ENCODE measurements at regions not wholly inside any gene's neighbourhood (a gene's known extent, or its start where the extent isn't known, plus 50 kb on each side); places are given as distances from the start of the nearest gene placed in this dataset.

- TF ChIP-seq, protein P1, sequence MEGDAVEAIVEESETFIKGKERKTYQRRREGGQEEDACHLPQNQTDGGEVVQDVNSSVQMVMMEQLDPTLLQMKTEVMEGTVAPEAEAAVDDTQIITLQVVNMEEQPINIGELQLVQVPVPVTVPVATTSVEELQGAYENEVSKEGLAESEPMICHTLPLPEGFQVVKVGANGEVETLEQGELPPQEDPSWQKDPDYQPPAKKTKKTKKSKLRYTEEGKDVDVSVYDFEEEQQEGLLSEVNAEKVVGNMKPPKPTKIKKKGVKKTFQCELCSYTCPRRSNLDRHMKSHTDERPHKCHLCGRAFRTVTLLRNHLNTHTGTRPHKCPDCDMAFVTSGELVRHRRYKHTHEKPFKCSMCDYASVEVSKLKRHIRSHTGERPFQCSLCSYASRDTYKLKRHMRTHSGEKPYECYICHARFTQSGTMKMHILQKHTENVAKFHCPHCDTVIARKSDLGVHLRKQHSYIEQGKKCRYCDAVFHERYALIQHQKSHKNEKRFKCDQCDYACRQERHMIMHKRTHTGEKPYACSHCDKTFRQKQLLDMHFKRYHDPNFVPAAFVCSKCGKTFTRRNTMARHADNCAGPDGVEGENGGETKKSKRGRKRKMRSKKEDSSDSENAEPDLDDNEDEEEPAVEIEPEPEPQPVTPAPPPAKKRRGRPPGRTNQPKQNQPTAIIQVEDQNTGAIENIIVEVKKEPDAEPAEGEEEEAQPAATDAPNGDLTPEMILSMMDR (IDR thresholded peaks at IDR 0.05; ENCODE audit: borderline replicate concordance, insufficient read depth, low read depth, low read length): no peak
- H3K4me3 ChIP-seq (ENCODE audit: low read depth, low read length): no peak overlapping the region
These were observed 153.2 kb upstream of the C1orf174 start for GRCh38 chr1:4053160-4053748.

GRCh38 chr1:4053774-4054173 lies 153.7 kb upstream of the C1orf174 start:
- no peak overlapping the region for H3K4me3 ChIP-seq (ENCODE audit: low read depth, low read length)
- TF ChIP-seq, protein P1 (IDR thresholded peaks at IDR 0.05; ENCODE audit: borderline replicate concordance, insufficient read depth, low read depth, low read length): no peak

- H3K4me3 ChIP-seq (ENCODE audit: low read depth, low read length): no peak overlapping the region
- TF ChIP-seq, protein P1 (IDR thresholded peaks at IDR 0.05; ENCODE audit: borderline replicate concordance, insufficient read depth, low read depth, low read length): no peak
These were observed 155.4 kb upstream of the C1orf174 start for GRCh38 chr1:4055294-4055967.

- no peak overlapping the region for H3K4me3 ChIP-seq (ENCODE audit: low read depth, low read length)
- TF ChIP-seq, protein P1 (IDR thresholded peaks at IDR 0.05; ENCODE audit: borderline replicate concordance, insufficient read depth, low read depth, low read length): no peak
These were observed 156.3 kb upstream of the C1orf174 start for GRCh38 chr1:4056422-4056821.

- no peak overlapping the region for H3K4me3 ChIP-seq (ENCODE audit: low read depth, low read length)
- TF ChIP-seq, protein P1 (IDR thresholded peaks at IDR 0.05; ENCODE audit: borderline replicate concordance, insufficient read depth, low read depth, low read length): no peak
These were observed 156.9 kb upstream of the C1orf174 start for GRCh38 chr1:4056989-4057388.

DNA sequence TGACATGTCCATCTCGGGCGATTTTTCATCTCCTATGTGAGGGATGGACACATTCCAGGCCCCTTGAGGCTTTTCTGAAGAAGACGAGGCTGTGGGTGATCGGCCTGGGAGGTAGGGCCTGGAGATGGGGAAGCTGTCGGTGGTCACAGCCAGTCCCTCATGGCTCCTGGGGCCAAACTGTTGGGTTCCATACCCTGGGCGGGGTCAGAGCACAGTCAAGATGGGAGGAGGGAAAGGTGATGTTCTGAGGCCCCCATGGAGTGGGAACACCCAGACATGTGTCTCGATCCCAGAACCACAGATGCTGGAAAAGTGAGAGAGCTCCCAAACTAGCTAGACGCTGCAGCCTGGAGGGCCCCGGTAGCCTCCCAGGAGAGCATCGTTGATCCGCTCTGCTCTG lies 157.5 kb upstream of the C1orf174 start:
- TF ChIP-seq, protein P1 (IDR thresholded peaks at IDR 0.05; ENCODE audit: borderline replicate concordance, insufficient read depth, low read depth, low read length): no peak
- H3K4me3 ChIP-seq (ENCODE audit: low read depth, low read length): no peak overlapping the region

DNA sequence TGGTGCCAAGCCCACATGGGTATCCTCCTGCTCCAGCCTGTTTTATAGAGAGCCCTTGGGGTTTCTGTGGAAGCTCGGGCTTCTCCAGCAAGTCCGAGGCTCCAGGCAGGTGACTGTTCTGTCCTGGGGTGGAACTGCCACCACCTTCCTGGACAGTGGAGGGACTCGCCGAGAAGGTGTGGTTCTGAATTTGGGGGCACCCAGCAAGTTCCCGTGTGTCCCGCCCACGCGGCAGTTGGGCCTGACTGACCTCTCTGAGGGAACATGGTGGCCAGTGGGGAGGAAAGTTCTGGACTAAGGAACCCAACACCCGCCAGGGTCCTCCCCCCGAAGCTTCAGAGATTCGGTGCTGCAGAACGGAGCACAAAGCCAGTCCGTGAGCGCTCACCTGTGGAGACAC lies 158.1 kb upstream of the C1orf174 start:
- TF ChIP-seq, protein P1 (IDR thresholded peaks at IDR 0.05; ENCODE audit: borderline replicate concordance, insufficient read depth, low read depth, low read length): no peak
- H3K4me3 ChIP-seq (ENCODE audit: low read depth, low read length): no peak overlapping the region
